Stimulated activated CD8-positive, alpha-beta memory T cell treated with anti-CD3 and anti-CD28 coated beads, Interleukin-12 subunit alpha, Interleukin-12 subunit beta, amount 100 ng/mL, for 24 hours (primary cell): ENCODE measurements at regions not wholly inside any gene's neighbourhood (a gene's known extent, or its start where the extent isn't known, plus 50 kb on each side); places are given as distances from the start of the nearest gene placed in this dataset.

Experiments used
- DNase-seq: peaks from one replicate; pipeline ENCODE4 v3.0.0-alpha.2; 2020; ENCODE audit errors: extremely low read depth

DNA sequence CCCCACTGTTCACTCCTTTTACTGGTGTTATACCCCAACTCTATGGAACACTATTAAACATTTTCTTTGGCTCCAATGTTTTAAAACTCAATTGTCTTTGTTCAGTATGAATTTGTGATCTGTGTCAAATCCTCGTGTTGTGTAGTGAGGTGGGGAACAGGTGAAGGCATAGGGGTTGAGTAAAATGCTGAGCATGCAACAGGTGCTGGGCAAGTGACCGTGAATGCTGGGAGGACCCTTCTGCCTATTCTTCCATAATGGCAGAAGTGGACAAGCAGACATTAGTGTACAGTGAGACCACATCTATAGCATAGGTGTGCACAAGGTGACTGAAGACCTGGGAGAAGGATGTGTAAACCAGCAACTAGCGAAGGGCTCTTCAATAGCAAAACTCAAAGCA is 1188.0 kb downstream of the UQCRFS1 start:
- DNase-seq: no peak

DNA sequence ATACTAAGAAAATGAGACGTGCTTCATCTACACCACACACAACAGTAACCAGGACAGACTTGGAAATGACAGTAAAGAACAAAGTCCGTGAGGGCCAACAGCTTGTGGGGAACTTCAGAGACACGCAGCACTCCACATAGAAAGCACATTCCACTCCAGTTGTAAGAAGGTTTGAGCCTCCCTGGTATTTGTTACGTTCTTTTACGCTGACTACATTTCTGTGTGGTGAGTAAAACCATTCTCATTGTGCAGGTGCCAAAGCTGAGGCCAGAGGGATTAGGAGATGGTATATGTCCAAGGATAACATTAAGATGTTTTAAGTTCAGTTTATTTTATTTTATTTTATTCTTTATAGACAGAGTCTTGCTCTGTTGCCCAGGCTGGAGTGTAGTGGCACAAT is 1189.9 kb downstream of the UQCRFS1 start:
- no peak for DNase-seq

DNA sequence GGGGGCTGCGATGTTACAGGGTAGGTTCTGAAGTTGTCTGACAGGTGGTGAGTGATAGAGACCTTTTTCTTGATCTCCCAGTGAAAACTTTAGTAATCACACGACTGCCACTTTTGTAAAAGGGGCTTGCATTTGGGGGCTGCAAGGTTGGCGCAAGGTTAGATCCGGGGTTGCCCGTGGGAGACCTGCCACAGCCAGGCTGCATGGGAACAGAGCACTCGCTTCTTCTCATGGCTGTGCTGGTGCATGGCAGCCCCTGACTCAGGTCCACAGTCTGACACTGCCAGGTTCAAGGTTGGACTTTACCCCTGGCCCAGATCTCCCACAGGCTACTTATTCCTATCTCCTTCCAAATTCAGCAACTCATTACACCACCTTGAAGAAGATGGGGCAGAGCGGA is 1190.4 kb downstream of the UQCRFS1 start:
- no peak for DNase-seq

DNA sequence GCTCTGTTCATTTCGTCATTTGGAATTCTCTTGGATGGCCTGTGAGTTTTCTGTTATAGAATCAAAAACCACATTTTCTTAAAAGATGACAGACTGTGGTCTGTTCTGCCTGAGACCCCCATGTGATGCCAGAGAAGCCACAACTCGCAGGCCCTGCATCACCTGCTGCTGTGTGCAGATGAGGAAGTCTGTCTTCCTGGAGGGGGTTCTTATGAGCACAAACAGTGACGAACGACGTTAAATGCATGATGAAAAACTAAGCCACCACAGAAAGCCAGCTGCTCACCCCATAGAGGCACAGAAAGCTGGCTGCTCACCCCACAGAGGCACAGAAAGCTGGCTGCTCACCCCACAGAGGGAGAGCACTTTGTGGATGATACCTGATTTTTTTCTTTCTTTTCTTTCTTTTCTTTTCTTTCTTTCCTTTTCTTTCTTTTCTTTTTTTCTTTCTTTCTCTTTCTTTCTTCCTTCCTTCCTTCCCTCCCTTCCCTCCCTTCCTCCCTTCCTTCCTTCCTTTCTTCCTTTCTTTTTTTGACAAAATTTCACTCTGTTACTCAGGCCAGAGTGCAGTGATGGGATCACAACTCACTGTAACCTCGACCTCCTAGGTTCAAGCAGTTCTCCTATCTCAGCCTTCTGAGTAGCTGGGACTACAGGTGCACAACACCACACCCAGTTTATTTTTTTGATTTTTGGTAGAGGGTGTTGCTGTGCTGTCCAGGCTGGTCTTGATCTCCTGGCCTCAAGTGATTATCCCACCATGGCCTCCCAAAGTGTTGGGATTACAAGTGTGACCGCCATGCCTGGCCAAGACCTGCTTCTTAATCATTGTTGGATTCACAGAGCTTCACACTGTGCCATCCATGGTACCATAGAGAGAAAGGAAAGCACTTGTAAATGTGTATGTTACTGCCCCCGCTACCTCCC is 1191.4 kb downstream of the UQCRFS1 start:
- DNase-seq: no peak

DNA sequence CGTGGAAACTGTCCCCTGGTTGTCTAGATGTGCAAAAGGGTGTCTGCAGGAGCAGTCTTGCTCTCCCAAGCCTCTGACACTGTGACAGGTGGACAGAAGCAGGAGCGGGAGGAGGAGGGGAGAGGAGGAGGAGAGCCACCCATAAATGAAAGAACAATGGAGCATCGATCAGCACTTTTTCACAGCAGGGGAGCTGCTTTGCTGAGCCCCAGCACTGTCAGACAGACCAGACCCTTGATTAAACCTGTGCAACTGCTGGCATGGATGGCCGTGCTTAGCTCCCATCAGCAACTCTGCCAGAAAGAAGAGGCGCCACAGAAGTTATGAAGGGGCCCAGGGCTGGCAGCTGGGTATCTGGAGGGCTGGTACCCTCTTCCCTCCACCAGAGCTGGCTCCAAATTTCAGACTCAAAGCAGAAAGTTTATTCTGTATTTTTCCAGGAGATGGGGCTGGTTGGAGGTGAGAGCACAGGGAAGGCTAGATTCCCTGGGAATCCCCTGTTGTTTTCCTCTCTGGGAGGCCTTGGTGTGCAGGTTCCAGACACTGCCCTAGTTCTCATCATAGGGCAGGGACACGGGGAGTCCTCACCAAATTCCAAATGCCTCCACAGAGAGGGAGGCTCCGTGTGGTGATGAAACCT is 1192.2 kb downstream of the UQCRFS1 start:
- DNase-seq: no peak

DNA sequence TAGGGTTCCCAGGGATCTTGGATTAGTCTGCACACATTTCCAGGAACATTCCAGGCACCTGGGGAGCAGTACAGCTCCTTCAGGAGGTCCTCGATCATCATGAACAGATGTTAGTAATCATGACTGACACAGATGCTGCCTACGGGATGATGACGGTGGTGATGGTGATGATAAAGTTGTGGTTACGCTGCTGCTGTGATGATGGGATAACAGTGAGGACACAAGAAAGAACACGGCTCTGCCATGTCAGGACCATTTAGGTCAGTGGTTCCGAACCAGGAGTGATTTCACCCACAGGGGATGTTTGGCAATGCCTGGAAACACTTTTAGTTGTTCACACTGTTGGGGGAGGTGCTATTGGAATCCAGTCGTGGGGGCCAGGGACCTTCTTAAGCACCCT is 1193.0 kb downstream of the UQCRFS1 start:
- DNase-seq: no peak

DNA sequence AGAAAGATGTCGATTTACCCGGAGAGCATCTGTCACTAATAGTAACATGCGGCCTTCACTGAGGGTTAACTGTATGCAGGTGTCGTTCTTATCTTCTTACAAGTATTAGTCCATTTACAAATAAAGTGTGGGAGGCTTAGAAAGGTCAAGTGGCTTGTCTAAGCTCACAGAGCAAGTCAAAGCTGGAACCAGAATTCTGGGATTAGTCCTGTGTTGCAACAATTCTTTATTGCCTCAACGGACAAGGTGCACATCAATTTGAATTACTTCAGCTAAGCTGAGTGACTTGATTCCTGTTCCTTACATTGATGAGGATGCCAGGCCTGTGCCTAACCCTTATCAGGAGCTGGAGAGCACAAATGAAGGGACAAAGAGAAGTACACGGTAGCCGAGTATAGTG is 1193.6 kb downstream of the UQCRFS1 start:
- no peak for DNase-seq

DNA sequence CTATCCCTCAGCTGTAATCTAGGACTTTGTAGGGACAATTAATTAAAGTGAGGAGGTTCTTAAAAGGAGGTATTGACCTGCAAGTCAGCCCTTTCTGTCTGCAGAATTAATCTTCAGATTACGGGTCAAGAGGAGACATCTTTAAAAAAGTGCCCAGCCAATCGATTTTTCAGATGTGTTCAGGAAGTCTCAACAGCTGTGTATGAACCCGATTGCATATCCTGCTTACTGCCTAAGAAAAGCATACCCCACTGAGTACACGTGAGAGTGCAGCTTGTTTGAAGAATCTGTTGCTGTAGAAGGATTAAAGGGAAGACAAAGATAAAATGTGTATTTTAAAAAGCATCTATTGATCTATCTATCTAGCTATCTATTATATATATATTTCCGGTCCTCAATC is 1194.5 kb downstream of the UQCRFS1 start:
- DNase-seq: no peak

DNA sequence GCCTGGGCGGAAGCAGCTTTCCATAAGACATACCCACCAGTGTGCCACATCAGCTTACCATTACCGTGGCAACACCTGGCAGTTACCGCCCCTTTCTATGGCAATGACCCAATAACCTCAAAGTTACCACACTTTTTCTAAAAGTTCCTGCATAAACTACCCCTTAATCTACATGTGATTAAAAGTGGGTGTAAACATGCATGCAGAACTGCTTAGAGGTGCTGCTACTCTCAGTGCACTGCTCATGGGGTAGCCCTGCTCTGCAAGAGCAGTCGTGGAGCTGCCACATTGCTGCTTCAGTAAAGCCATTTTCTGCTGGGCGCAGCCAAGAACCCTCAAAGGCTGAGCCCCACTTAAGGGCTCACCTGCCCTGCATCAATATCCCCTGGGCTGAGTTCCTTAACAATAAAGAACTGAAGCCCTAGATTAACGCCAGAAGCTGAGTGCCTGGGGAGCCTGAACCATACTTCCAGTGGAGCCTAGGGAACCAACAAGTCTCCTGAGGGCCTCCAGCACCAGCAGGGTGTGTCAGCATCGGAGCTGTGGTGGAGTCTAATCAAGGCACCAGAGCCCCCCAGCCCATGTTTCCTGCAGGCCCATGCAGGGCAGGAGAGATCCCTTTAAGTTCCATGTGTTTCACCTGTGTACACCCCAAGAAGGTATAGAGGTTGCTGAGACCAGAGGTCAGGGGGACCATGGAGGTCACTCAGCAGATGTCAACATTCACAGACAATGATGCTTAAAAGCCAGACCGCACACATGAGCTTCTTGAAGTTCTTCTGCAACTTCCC is 1198.1 kb downstream of the UQCRFS1 start:
- no peak for DNase-seq

DNA sequence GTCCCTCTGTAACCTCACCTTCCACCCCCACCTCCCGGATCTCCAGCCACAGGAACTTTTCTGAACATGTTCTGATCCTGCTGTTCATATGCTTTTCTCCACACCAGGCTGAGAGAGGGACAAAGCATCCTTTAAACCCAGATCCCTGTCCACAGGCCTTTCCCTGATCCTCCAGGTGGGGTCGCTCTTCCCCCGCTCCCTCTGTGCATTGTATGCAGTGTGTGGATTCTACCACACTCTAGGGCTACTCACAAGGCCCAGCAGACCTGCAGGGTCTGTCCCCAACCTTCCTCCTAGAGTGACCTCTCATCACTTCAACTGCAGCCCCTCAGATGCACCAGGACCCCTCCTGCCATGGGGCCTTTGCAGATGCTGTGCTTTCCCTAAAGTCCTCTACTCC is 1200.6 kb downstream of the UQCRFS1 start:
- DNase-seq: no peak

DNA sequence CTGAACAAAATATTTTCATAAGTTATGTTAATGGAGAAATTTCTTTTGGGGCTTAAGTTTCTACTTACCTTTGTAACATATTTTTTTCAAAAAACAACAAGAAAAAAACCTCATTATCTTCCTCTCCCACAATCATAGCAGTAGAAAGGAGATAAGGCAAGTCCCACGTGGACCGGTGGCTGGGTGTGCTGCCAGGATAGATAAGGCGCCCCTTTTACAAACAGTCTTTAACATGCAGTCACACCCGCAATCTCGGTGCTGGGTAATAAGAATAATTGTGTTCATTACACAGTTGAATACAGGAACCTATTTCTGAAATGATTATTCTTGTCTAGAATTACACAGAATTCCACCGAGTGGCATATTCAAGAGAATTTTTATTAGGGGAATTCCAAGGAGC is 1202.3 kb downstream of the UQCRFS1 start:
- no peak for DNase-seq

DNA sequence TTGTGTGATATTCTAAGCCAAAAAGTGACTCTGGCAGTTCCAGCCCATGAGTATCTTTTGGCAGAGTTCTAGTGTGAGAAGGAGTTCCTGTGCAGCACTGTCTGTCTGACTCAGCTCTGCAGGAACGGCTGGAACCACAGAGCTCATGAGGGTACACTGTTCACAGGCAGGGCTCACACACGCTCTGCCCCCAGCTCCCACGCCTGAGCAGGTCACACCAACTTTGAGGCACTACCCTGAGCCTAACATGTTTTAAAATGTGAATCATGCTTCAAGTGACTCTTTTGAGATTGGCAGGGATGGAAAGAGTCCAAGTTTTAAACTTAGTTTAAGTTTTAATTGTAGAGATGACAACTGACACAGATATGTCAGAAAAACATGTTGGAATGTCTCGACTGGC is 1203.3 kb downstream of the UQCRFS1 start:
- no peak for DNase-seq

DNA sequence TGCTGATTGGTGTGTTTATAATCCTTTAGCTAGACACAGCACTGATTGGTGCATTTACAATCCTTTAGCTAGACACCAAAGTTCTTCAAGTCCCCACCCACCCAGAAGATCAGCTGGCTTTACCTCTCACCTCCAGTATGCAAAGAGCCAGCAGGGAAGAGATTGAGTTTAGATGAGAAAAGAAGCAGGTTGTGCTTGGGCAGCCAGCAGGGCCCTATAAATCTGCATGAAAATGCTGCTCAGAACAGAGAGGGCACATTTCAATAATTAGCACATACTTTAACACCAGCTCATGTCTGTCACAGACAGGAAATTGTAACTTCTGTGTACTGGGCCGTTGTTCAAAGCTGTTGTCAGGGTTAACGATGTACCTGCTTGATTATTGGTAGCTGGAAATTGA is 1204.3 kb downstream of the UQCRFS1 start:
- DNase-seq: no peak

DNA sequence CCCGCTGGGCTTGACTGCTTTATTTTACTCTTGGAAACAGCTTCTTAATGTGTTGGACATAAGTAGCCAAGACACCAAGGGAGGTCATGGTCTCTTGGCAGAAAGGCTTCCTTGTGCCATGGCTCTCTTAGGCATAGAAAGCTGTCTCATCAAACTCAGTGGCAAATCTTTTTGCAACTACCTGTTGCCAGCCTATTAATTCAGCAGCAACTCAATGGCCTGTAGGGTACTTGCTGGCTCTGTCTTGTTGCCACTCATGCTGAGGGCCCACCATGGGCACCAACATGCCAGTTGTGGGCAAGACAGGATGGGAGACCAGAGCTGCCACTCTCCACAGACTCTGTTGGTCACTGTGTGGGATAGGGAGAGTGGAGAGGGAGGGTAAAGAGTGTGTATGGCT is 1209.4 kb downstream of the UQCRFS1 start:
- no peak for DNase-seq

DNA sequence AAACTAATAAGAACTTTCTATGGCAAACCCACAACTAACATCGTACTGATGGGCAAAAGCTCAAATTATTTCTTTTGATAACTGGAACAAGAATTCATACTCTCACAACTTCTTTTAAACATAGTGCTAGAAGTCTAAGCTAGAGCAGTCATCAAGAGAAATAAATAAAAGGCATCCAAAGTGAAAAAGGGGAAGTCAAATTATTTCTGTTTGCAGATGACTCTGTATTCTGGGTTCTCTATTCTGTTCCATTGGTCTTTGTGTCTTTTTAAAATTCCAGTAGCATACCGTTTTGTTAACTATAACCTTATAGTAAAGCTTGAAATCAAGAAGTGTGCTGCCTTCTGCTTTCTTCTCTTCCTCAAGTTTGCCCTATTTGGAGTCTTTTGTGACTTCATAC is 1215.9 kb downstream of the UQCRFS1 start:
- no peak for DNase-seq

DNA sequence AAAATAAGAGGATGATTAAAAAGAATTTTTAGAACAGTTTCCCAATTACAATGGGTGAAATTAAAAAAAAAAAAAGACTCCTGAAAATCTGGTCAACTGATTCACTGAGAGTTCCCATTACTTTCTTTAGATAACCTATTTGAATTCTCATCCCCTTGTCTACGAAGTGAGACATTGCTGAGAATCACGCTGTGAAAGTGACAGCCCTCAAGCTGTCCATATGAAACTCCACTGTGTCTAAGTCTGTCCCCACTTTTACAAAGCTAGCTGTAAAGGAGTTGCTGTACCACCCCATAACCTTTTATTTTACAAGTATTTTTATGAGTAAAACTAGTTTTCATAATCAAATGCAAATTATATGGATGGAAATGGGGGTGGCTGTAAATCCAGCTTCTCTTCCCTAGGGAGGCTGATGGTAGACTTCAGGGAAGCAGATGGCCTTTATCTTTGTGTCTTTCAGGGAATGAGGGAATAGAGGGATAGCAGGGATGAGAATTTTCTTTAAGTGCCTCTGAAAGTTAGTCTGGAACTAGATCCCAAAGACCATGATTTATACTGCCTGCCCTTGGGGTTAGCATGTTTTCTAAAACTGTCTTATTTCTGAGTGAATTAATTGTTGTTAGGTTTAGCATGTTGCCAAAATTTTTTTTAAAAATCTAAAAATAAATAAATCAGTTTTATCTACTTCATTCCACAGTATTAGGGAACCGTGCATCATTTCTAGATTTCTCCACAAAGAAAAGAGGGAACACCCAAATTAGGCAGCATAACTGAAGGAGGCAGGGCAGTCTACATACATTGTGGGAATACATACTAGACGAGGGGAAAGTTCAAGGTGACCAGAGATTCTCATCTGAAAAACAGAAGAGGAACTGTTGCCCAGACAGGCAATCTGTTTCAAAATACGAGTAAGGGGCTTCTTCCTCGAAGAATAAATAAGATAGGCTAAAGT is 1219.1 kb downstream of the UQCRFS1 start:
- no peak for DNase-seq

DNA sequence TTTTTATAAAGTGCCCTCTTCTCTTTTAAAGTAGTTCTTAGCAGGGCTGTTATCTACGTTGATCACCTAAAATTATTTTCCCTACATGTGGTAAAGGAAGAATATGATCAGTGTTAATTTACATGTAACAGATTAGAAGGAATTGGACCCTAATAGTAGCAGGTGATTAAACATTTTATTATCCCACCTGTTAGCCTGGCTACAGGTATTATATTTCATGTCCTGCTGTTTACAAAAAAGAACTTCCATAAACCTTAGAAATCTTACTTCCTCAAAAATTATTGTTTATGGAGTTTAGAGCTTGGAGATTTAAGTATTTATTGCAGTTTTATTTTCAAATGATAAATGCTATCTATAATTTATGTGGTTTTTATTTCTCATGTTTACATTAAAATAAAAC is 1226.7 kb downstream of the UQCRFS1 start:
- no peak for DNase-seq

DNA sequence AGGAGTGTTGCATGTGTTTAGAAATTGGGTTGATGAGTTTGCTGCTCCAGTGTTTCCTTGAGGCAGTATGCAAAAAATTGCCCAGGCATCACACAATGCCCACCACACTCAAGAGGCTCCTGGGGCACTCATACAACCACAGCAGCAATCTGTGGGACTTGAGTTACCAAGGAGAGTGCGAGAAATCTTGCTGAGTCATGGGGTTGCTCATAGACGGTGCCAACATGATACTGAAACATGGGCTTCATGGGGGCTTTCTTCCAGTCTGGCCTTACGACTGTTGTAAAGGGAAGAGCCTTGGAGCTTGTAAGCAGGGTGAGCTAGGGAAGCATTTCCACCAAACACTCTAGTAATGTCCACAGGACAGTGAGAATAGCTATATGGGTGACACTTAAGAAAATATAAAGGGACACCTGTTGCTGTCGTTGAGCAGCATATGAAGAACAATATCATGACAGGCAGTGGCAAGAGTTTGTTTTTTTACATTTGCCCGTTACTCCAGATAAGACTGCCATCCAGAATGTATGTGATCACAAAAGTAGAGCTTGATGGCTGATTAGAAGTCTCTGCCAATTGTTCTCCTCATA is 1237.4 kb downstream of the UQCRFS1 start:
- DNase-seq: no peak

DNA sequence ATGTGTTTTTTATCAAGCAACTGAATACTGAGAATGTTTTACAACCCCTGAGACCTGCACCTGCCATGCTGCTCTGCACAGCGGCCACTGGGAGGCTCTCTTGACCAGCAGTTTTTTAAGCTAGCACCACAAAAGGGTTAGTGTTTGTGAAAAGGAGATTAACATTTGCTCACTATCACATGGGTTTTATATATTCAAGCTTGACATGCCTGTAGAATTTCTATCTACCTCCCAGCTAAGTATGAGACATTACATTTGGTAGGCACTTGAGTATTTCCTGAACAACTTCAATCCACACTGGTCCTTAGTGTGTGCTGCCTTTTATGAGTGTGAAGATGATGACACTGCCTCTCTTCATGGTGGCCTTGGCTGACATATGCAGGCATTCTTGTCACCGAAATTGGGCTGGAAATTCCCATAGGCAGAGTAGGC is 1238.9 kb downstream of the UQCRFS1 start:
- no peak for DNase-seq

DNA sequence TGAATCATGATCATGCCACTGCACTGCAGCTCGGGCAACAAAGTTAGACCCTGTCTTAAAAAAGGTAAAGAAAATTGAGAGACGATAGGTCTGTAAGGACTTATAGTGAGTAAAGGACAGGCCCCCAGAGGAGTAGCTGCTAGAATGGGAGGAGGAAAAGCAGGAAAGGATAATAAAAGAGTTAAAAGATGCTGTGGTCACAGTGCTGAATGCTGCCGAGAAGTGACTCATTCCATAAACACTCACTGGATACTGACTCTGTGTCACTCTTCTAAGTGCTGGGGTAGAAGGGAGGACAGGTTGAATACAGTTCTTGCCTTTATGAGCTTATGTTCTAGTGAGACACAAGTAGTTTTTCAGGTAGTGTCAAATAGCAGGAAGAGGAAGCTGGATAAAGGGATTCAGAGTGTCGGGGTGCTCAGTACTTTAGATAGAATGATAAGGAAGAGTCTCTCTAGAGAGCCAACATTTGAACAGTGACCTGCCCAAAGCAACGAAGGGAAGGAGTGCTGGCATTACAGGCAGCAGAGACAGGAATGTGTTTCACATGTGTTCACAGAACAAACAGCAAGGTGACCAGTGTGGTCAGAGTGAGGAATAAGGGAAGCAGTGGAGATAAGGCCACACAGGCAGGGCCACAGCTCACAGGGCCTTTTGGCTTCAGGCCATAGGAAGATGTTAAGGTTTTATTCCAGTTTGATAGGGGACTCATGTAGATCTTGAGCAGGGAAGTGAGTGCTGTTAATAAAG is 1240.5 kb downstream of the UQCRFS1 start:
- DNase-seq: no peak
